ENCODE measurements at regions not wholly inside any gene's neighbourhood (a gene's known extent, or its start where the extent isn't known, plus 50 kb on each side); places are given as distances from the start of the nearest gene placed in this dataset.

- Histone ChIP-seq H3K79me2 (ENCODE audit: control insufficient read depth, insufficient read depth, low read length) (no peaks in the 10 kb centered on the region), H3K18ac (ENCODE audit: low read length) (no peak overlapping the region), H2AK5ac (ENCODE audit: low read length) (no peak overlapping the region), H3K4me1 (ENCODE audit: control insufficient read depth, low read depth, low read length) (no peaks in the 10 kb centered on the region), H3K4me3 (ENCODE audit: low read length) (no peak overlapping the region), H3K56ac (ENCODE audit: low read length) (no peak overlapping the region), H3K79me1 (ENCODE audit: low read length) (no peaks in the 10 kb centered on the region), H3K27me3 (ENCODE audit: insufficient read depth, low read length, poor library complexity) (no peaks in the 10 kb centered on the region), H4K5ac (ENCODE audit: low read length) (no peak overlapping the region), H3K27ac (ENCODE audit: low read depth, low read length) (no peak overlapping the region), H2BK15ac (replicated peaks; ENCODE audit: low read depth) (no peak overlapping the region), H2BK5ac (ENCODE audit: low read length) (no peak overlapping the region), H2BK120ac (ENCODE audit: low read depth, low read length) (no peak overlapping the region), H4K8ac (ENCODE audit: low read depth, low read length) (no peak overlapping the region), H3K23ac (ENCODE audit: low read length) (no peak overlapping the region), H3K4me2 (ENCODE audit: low read length) (no peak overlapping the region), H3K36me3 (ENCODE audit: control insufficient read depth, insufficient read depth, low read length) (no peaks in the 10 kb centered on the region), H3K9ac (ENCODE audit: low read length) (no peak overlapping the region), H3K4ac (ENCODE audit: low read depth, low read length) (no peak overlapping the region)
- no CpG with 5 or more reads among the region's 2 CpGs for WGBS (ENCODE audit: extremely low coverage, insufficient coverage, low lambda C conversion rate)
- no peak for DNase-seq
Observed at GRCh38 chr9:73011181-73011750, 58.4 kb upstream of the ALDH1A1 start.

- H3K9ac ChIP-seq (ENCODE audit: low read length) = no peak overlapping the region
Observed at GRCh38 chr9:73009649-73010288, 56.9 kb upstream of the ALDH1A1 start.

DNA sequence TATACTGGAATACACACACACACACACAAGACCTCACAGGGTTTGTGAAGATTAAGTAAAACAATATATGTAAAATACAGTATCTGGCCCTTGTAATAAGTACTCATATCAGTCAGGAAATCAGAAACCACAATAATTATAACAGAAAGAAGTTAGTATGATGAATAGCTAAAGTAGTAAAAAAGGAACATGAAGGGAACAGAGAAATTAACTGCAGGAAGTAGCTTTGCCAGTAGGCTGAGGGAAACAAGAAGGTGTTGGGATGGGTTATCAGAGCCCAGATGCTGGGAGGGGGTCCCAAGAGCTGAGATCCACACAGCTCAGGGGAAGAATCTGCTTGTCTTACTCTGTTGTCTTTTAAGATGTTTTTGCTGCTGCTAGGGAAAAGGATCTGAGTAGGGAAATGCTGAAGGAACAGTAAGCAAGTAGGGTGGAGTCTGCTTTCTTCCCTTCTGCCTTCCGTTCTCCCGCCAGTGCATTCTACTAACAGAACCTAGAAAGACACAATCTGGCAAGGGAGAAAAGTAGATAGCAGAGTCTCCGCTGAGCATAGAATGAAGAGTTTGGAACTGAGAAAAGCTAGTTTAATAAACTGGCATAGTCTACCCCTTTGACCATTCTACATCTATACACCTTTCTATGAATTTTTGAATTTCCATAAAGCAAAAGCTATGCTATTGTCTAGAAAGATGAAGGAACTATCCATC, 55.3 kb upstream of the ALDH1A1 start:
- H3K4ac ChIP-seq (ENCODE audit: low read depth, low read length) = no peak overlapping the region
- no peak overlapping the region for H3K56ac ChIP-seq (ENCODE audit: low read length)
- H2BK5ac ChIP-seq (ENCODE audit: low read length) = no peak overlapping the region
- no peak overlapping the region for H3K18ac ChIP-seq (ENCODE audit: low read length)
- no peak overlapping the region for H4K8ac ChIP-seq (ENCODE audit: low read depth, low read length)
- H3K36me3 ChIP-seq (ENCODE audit: control insufficient read depth, insufficient read depth, low read length) = no peaks in the 10 kb centered on the region
- H2AK5ac ChIP-seq (ENCODE audit: low read length) = no peak overlapping the region
- H3K9ac ChIP-seq (ENCODE audit: low read length) = no peak overlapping the region
- no peaks in the 10 kb centered on the region for H3K79me1 ChIP-seq (ENCODE audit: low read length)
- H3K79me2 ChIP-seq (ENCODE audit: control insufficient read depth, insufficient read depth, low read length) = no peaks in the 10 kb centered on the region
- no peak overlapping the region for H4K5ac ChIP-seq (ENCODE audit: low read length)
- no peak overlapping the region for H3K23ac ChIP-seq (ENCODE audit: low read length)
- no peaks in the 10 kb centered on the region for H3K27me3 ChIP-seq (ENCODE audit: insufficient read depth, low read length, poor library complexity)
- DNase-seq = no peak
- H3K4me2 ChIP-seq (ENCODE audit: low read length) = no peak overlapping the region
- no peak overlapping the region for H3K4me3 ChIP-seq (ENCODE audit: low read length)
- no peaks in the 10 kb centered on the region for H3K4me1 ChIP-seq (ENCODE audit: control insufficient read depth, low read depth, low read length)
- no peak overlapping the region for H2BK120ac ChIP-seq (ENCODE audit: low read depth, low read length)
- WGBS (ENCODE audit: extremely low coverage, insufficient coverage, low lambda C conversion rate) = no CpG with 5 or more reads among the region's 3 CpGs
- no peak overlapping the region for H3K27ac ChIP-seq (ENCODE audit: low read depth, low read length)
- no peak overlapping the region for H2BK15ac ChIP-seq (replicated peaks; ENCODE audit: low read depth)

More at GRCh38 chr9:73009649-73010288, 56.9 kb upstream of the ALDH1A1 start:
- no peak overlapping the region for H3K56ac ChIP-seq (ENCODE audit: low read length)
- H3K18ac ChIP-seq (ENCODE audit: low read length) = no peak overlapping the region
- H2BK15ac ChIP-seq (replicated peaks; ENCODE audit: low read depth) = no peak overlapping the region
- H3K27me3 ChIP-seq (ENCODE audit: insufficient read depth, low read length, poor library complexity) = no peaks in the 10 kb centered on the region
- no peak overlapping the region for H2BK120ac ChIP-seq (ENCODE audit: low read depth, low read length)
- H3K23ac ChIP-seq (ENCODE audit: low read length) = no peak overlapping the region
- DNase-seq = peak; percentile 51
- no peak overlapping the region for H3K4me2 ChIP-seq (ENCODE audit: low read length)
- H2AK5ac ChIP-seq (ENCODE audit: low read length) = no peak overlapping the region
- H3K4me3 ChIP-seq (ENCODE audit: low read length) = no peak overlapping the region
- no peak overlapping the region for H4K5ac ChIP-seq (ENCODE audit: low read length)
- H3K4me1 ChIP-seq (ENCODE audit: control insufficient read depth, low read depth, low read length) = no peaks in the 10 kb centered on the region
- no peaks in the 10 kb centered on the region for H3K79me2 ChIP-seq (ENCODE audit: control insufficient read depth, insufficient read depth, low read length)
- H4K8ac ChIP-seq (ENCODE audit: low read depth, low read length) = no peak overlapping the region
- H2BK5ac ChIP-seq (ENCODE audit: low read length) = no peak overlapping the region
- no CpG with 5 or more reads among the region's 2 CpGs for WGBS (ENCODE audit: extremely low coverage, insufficient coverage, low lambda C conversion rate)
- H3K27ac ChIP-seq (ENCODE audit: low read depth, low read length) = no peak overlapping the region
- no peaks in the 10 kb centered on the region for H3K36me3 ChIP-seq (ENCODE audit: control insufficient read depth, insufficient read depth, low read length)
- no peaks in the 10 kb centered on the region for H3K79me1 ChIP-seq (ENCODE audit: low read length)
- no peak overlapping the region for H3K4ac ChIP-seq (ENCODE audit: low read depth, low read length)

DNA sequence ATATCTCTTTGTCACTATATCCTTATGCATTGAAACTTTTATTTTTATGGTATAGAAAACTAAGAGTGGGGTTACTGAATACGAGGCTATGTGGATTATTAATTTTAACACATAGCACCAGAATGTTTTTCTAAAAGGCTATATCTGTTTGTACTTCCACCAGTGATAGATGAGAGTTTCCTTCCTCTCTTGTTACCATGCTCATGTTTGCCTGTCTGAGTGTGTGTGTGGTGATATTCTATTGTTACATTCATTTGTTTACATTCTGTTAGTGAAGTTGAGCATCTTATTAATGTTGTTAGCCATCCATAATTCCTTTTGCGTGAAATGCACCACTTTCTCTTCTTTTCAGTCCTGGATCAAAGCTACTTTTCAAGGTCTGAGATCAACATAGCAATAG, 54.1 kb upstream of the ALDH1A1 start:
- Histone ChIP-seq H3K27ac (ENCODE audit: low read depth, low read length) (no peak overlapping the region), H3K27me3 (ENCODE audit: insufficient read depth, low read length, poor library complexity) (no peaks in the 10 kb centered on the region), H2BK15ac (replicated peaks; ENCODE audit: low read depth) (no peak overlapping the region), H4K5ac (ENCODE audit: low read length) (no peak overlapping the region), H3K79me1 (ENCODE audit: low read length) (no peaks in the 10 kb centered on the region), H3K4me3 (ENCODE audit: low read length) (no peak overlapping the region), H3K79me2 (ENCODE audit: control insufficient read depth, insufficient read depth, low read length) (no peaks in the 10 kb centered on the region), H3K23ac (ENCODE audit: low read length) (no peak overlapping the region), H3K4me1 (ENCODE audit: control insufficient read depth, low read depth, low read length) (no peaks in the 10 kb centered on the region), H2BK5ac (ENCODE audit: low read length) (no peak overlapping the region), H3K18ac (ENCODE audit: low read length) (no peak overlapping the region), H3K36me3 (ENCODE audit: control insufficient read depth, insufficient read depth, low read length) (no peaks in the 10 kb centered on the region), H3K4me2 (ENCODE audit: low read length) (no peak overlapping the region), H2AK5ac (ENCODE audit: low read length) (no peak overlapping the region), H2BK120ac (ENCODE audit: low read depth, low read length) (no peak overlapping the region), H3K4ac (ENCODE audit: low read depth, low read length) (no peak overlapping the region), H4K8ac (ENCODE audit: low read depth, low read length) (no peak overlapping the region), H3K56ac (ENCODE audit: low read length) (no peak overlapping the region), H3K9ac (ENCODE audit: low read length) (no peak overlapping the region)
- WGBS (ENCODE audit: extremely low coverage, insufficient coverage, low lambda C conversion rate) = no CpG with 5 or more reads among the region's 2 CpGs
- no peak for DNase-seq
